HCT116 (cell line): ENCODE measurements at regions not wholly inside any gene's neighbourhood (a gene's known extent, or its start where the extent isn't known, plus 50 kb on each side); places are given as distances from the start of the nearest gene placed in this dataset.

Experiments
- ATAC-seq: fragments of 200-7000 bp; cut with Tn5 transposase; 2 replicates; pipeline ENCODE4 v1.9.1; 2020; ENCODE audit warnings: mild to moderate bottlenecking, moderate library complexity
- BruUV-seq: library from RNA; stranded (reverse); fragments of 400-500 nt; replicated peaks from 2 replicates; lab custom pipeline; 2021; lab: Mats Ljungman, UMichigan
- CTCF ChIA-PET: fragments of 300-600 bp; sonication (Branson Sonifier 250); formaldehyde crosslinking; loops from one replicate; lab custom pipeline; 2021; ENCODE audit warnings: antibody characterized with exemption; lab: Charles Lee
- POLR2A ChIA-PET: fragments of 300-600, 350-600 bp; sonication (Branson Sonifier 250); formaldehyde crosslinking; loops from one replicate; lab custom pipeline; 2021; ENCODE audit warnings: antibody characterized with exemption; lab: Charles Lee
- RAD21 ChIA-PET, 2 experiments: fragments of 300-600 bp; sonication (Branson Sonifier 250); formaldehyde crosslinking; loops; one replicate each; lab custom pipeline; 2023; ENCODE audit warnings: low total read pairs in 2 of 2; ENCODE audit not compliant: uncharacterized antibody in 2 of 2, unreplicated experiment in 2 of 2, low non-redundant PET in 1 of 2; lab: Charles Lee
- DNase-seq: peaks from one replicate; pipeline ENCODE4 v3.0.0-alpha.2; 2010; ENCODE audit warnings: low read depth, low spot score
- H2AFZ ChIP-seq: fragments of 200-600 bp; shearing (Covaris generic), sonication (generic); 2 replicates; pipeline ENCODE4 v1.6.1; 2017; ENCODE audit warnings: low read depth, mixed run types, mixed read lengths, antibody characterized with exemption, low read length; ENCODE audit not compliant: poor library complexity, severe bottlenecking
- H3K27ac ChIP-seq: 2 replicates; pipeline ENCODE4 v1.5.1; 2012; ENCODE audit warnings: low read depth, low read length
- H3K27me3 ChIP-seq: fragments of 200-600 bp; sonication (generic); 2 replicates; pipeline ENCODE4 v1.6.1; 2016; ENCODE audit warnings: mixed run types, low read length, mixed read lengths; ENCODE audit not compliant: insufficient read depth
- H3K36me3 ChIP-seq, 2 experiments: fragments of 200-500 bp in 1 of 2; fragments of 200-600 bp in 1 of 2; sonication (Bioruptor generic) in 1 of 2; sonication (generic) in 1 of 2; 2 replicates each; pipeline versions ENCODE4 v1.5.1 to v1.6.1; 2014 to 2016; ENCODE audit warnings: low read length in 2 of 2, inconsistent platforms in 1 of 2, mixed read lengths in 1 of 2, mixed run types in 1 of 2; ENCODE audit not compliant: insufficient read depth in 2 of 2, control insufficient read depth in 1 of 2
- H3K4me1 ChIP-seq, 2 experiments: fragments of 200-600 bp in 1 of 2; sonication (generic) in 1 of 2; 2 replicates each; pipeline versions ENCODE4 v1.5.1 to v1.6.1; 2012 to 2017; ENCODE audit warnings: low read length in 2 of 2, inconsistent platforms in 1 of 2, mild to moderate bottlenecking in 1 of 2, mixed read lengths in 1 of 2, mixed run types in 1 of 2, moderate library complexity in 1 of 2; ENCODE audit not compliant: insufficient read depth in 2 of 2, control insufficient read depth in 1 of 2
- H3K4me2 ChIP-seq: fragments of 200-600 bp; sonication (generic); 2 replicates; pipeline ENCODE4 v1.6.1; 2017; ENCODE audit warnings: mixed run types, low read length, mixed read lengths
- H3K4me3 ChIP-seq, 2 experiments: fragments of 200-600 bp in 1 of 2; sonication (generic) in 1 of 2; replicated peaks in 1 of 2; 2 replicates each; pipeline ENCODE4 v1.5.1; 2011 to 2016; ENCODE audit warnings: low read length in 2 of 2, control low read depth in 1 of 2, low read depth in 1 of 2, mild to moderate bottlenecking in 1 of 2, mixed read lengths in 1 of 2, mixed run types in 1 of 2
- H3K79me2 ChIP-seq: fragments of 200-600 bp; sonication (generic); 2 replicates; pipeline ENCODE4 v1.6.1; 2017; ENCODE audit warnings: mild to moderate bottlenecking, mixed run types, low read length, moderate library complexity, mixed read lengths; ENCODE audit not compliant: insufficient read depth
- H3K9ac ChIP-seq: fragments of 200-600 bp; sonication (generic); 2 replicates; pipeline ENCODE4 v1.6.1; 2016; ENCODE audit warnings: low read length, mixed read lengths
- H3K9me2 ChIP-seq: fragments of 200-600 bp; sonication (generic), shearing (Covaris generic); 2 replicates; pipeline ENCODE4 v1.6.1; 2017; ENCODE audit warnings: mixed run types, mild to moderate bottlenecking, moderate library complexity; ENCODE audit not compliant: insufficient read depth
- H3K9me3 ChIP-seq, 2 experiments: fragments of 200-500 bp in 1 of 2; fragments of 200-600 bp in 1 of 2; sonication (Bioruptor generic) in 1 of 2; sonication (generic) in 1 of 2; 2 replicates each; pipeline ENCODE4 v1.6.1; 2014 to 2017; ENCODE audit warnings: low read length in 2 of 2, mixed read lengths in 2 of 2, inconsistent platforms in 1 of 2, low read depth in 1 of 2, mild to moderate bottlenecking in 1 of 2, mixed run types in 1 of 2, moderate library complexity in 1 of 2; ENCODE audit not compliant: control insufficient read depth in 1 of 2, insufficient read depth in 1 of 2
- H4K20me1 ChIP-seq: fragments of 200-600 bp; sonication (generic), shearing (Covaris generic); 2 replicates; pipeline ENCODE4 v1.6.1; 2017; ENCODE audit warnings: mixed run types, mild to moderate bottlenecking, moderate library complexity; ENCODE audit not compliant: insufficient read depth
- POLR2AphosphoS5 ChIP-seq: IDR thresholded peaks from 2 replicates; pipeline ENCODE4 v1.6.1; 2011; ENCODE audit warnings: mild to moderate bottlenecking, low read depth, low read length, moderate library complexity
- RAD21 ChIP-seq: IDR thresholded peaks from 2 replicates; pipeline ENCODE4 v1.6.1; 2012; ENCODE audit warnings: low read depth, mild to moderate bottlenecking
- REST ChIP-seq: IDR thresholded peaks from 2 replicates; pipeline ENCODE4 v1.6.1; 2012; ENCODE audit warnings: low read depth
- TCF7L2 ChIP-seq: IDR thresholded peaks from 2 replicates; pipeline ENCODE4 v1.7.0; 2011; ENCODE audit warnings: borderline replicate concordance, inconsistent platforms; ENCODE audit not compliant: insufficient read depth, insufficient read length; ENCODE audit errors: extremely low read depth
- ZFX ChIP-seq: fragments of 450-650 bp; IDR thresholded peaks from 2 replicates; pipeline ENCODE4 v1.6.1; 2017
- intact Hi-C: fragments of 100-400 bp; cut with micrococcal nuclease; formaldehyde crosslinking; loops from 2 replicates; pipeline ENCODE4 v1.10.0; 2022
- TF ChIP-seq, protein P1 (sequence below): IDR thresholded peaks from 2 replicates; pipeline ENCODE4 v1.6.1; 2012
- TF ChIP-seq, protein P2 (sequence below), 3 experiments: fragments of 200-600 bp in 1 of 3; sonication (generic) in 1 of 3; IDR thresholded peaks in 2 of 3; conservative IDR thresholded peaks in 1 of 3; 2 replicates each; pipeline ENCODE4 v1.5.1; 2012 to 2017; ENCODE audit warnings: low read depth in 2 of 3, low read length in 2 of 3, antibody characterized with exemption in 1 of 3, borderline replicate concordance in 1 of 3, control low read depth in 1 of 3, mild to moderate bottlenecking in 1 of 3, mixed read lengths in 1 of 3, mixed run types in 1 of 3, moderate library complexity in 1 of 3; ENCODE audit not compliant: insufficient read depth in 1 of 3

DNA sequence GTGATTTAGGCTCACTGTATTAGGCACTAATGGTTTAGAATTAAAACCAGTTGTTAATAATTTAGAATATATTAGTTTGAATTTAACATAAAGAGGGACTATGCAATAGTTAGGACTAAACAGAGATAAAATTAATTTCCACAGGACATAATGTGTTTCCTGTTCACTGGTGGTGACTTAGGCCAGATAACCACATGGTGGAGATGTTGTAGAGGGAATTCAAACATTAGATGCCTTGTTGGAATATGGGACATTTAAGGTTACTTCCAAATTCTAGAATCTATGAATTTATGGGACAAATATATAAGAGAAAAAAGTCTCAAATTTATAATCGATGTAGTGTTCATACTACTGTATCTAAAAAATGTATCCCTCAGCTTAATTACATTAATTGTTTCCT lies 615.5 kb upstream of the KLHL1 start:
- BruUV-seq: no TSS peak
- no peak overlapping the region for H3K4me2 ChIP-seq
- DNase-seq (no peak), ATAC-seq (no peak)
- H3K9me3 ChIP-seq: no peaks in the 10 kb centered on the region
- TF ChIP-seq TCF7L2 (no peak), RAD21 (peak; percentile 35; the same call in 1 of the 2 replicates), POLR2AphosphoS5 (no peak)
- TF ChIP-seq, all 23 proteins: peak for 1
- Histone ChIP-seq H3K4me1 (no peaks in the 10 kb centered on the region), H3K9me2 (no peaks in the 10 kb centered on the region), H4K20me1 (no peaks in the 10 kb centered on the region), H3K27ac (no peak overlapping the region), H2AFZ (no peak overlapping the region), H3K4me3 (no peak overlapping the region), H3K9ac (no peak overlapping the region), H3K79me2 (no peaks in the 10 kb centered on the region), H3K27me3 (no peaks in the 10 kb centered on the region), H3K36me3 (no peaks in the 10 kb centered on the region)
- POLR2A ChIA-PET: no interaction called here
- intact Hi-C loops: loop anchor here (10.0 kb wide), 1 partner anchor 491 kb away; no protein-coding TSS in a partner anchor
- CTCF ChIA-PET: no interaction called here
- RAD21 ChIA-PET: no interaction called here

DNA sequence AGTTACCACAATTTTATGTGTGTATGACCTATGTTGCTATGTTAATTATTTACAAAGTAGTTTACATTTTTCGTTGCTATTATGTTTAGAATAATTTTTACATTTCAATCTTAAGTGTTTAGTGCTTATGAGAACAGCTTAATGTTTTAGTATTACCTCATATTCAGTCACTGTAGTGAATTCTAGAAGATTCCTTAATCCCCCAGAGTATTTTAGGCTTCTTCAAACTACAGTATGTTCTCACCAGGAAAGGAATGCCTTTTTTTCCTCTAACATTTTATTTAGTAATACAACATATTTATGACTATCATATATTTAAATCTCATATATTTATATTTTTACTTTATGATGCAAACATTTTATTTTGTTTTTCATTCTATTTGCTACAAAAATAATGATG lies 612.1 kb upstream of the KLHL1 start:
- POLR2A ChIA-PET: no interaction called here
- Histone ChIP-seq H3K27ac (no peak overlapping the region), H3K79me2 (no peaks in the 10 kb centered on the region), H3K9ac (no peak overlapping the region), H3K9me3 (no peaks in the 10 kb centered on the region), H3K4me3 (no peak overlapping the region), H3K4me1 (no peaks in the 10 kb centered on the region), H4K20me1 (no peaks in the 10 kb centered on the region), H2AFZ (no peak overlapping the region), H3K27me3 (no peaks in the 10 kb centered on the region), H3K9me2 (no peaks in the 10 kb centered on the region), H3K36me3 (no peaks in the 10 kb centered on the region), H3K4me2 (no peak overlapping the region)
- TF ChIP-seq REST (no peak), ZFX (no peak)
- TF ChIP-seq, protein P1, sequence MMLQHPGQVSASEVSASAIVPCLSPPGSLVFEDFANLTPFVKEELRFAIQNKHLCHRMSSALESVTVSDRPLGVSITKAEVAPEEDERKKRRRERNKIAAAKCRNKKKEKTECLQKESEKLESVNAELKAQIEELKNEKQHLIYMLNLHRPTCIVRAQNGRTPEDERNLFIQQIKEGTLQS: no peak
- TF ChIP-seq, protein P2, sequence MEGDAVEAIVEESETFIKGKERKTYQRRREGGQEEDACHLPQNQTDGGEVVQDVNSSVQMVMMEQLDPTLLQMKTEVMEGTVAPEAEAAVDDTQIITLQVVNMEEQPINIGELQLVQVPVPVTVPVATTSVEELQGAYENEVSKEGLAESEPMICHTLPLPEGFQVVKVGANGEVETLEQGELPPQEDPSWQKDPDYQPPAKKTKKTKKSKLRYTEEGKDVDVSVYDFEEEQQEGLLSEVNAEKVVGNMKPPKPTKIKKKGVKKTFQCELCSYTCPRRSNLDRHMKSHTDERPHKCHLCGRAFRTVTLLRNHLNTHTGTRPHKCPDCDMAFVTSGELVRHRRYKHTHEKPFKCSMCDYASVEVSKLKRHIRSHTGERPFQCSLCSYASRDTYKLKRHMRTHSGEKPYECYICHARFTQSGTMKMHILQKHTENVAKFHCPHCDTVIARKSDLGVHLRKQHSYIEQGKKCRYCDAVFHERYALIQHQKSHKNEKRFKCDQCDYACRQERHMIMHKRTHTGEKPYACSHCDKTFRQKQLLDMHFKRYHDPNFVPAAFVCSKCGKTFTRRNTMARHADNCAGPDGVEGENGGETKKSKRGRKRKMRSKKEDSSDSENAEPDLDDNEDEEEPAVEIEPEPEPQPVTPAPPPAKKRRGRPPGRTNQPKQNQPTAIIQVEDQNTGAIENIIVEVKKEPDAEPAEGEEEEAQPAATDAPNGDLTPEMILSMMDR (IDR thresholded peaks at IDR 0.05 in 2 of 3, conservative IDR thresholded peaks at IDR 0.05 in 1 of 3; ENCODE audit: borderline replicate concordance in 1 of 3, insufficient read depth in 1 of 3, low read depth in 2 of 3, low read length in 2 of 3): no peak
- DNase-seq (no peak), ATAC-seq (no peak)
- RAD21 ChIA-PET: no interaction called here
- intact Hi-C loops: loop anchor here (10.0 kb wide), 1 partner anchor 494 kb away; no protein-coding TSS in a partner anchor
- no TSS peak for BruUV-seq
- CTCF ChIA-PET: no interaction called here
